HG03439 (cell line): ENCODE measurements at regions not wholly inside any gene's neighbourhood (a gene's known extent, or its start where the extent isn't known, plus 50 kb on each side); places are given as distances from the start of the nearest gene placed in this dataset.

ENCODE experiments used
- ATAC-seq: cut with Tn5 transposase; IDR thresholded peaks from one replicate; pipeline ENCODE4 v1.9.1; 2021; ENCODE audit warnings: mild to moderate bottlenecking, moderate library complexity; ENCODE audit not compliant: unreplicated experiment

GRCh38 chr6:81694855-81695254 lies 57.6 kb downstream of the TENT5A start:
- no peak for ATAC-seq

GRCh38 chr6:81694207-81694606 lies 58.3 kb downstream of the TENT5A start:
- no peak for ATAC-seq

GRCh38 chr6:81693266-81693665 lies 59.2 kb downstream of the TENT5A start:
- ATAC-seq, result no peak

GRCh38 chr6:81690073-81690472 lies 62.4 kb downstream of the TENT5A start:
- ATAC-seq, result no peak

GRCh38 chr6:81689580-81689979 lies 62.9 kb downstream of the TENT5A start:
- ATAC-seq, result no peak

GRCh38 chr6:81683912-81684311 lies 68.6 kb downstream of the TENT5A start:
- ATAC-seq, result no peak

- ATAC-seq, result no peak
These were observed 69.4 kb downstream of the TENT5A start for GRCh38 chr6:81682858-81683620.

- ATAC-seq, result no peak
These were observed 70.2 kb downstream of the TENT5A start for GRCh38 chr6:81682235-81682795.

GRCh38 chr6:81669445-81669844 lies 83.0 kb downstream of the TENT5A start:
- no peak for ATAC-seq

- ATAC-seq, result no peak
These were observed 83.8 kb downstream of the TENT5A start for GRCh38 chr6:81668615-81669047.

- no peak for ATAC-seq
These were observed 86.0 kb downstream of the TENT5A start for GRCh38 chr6:81666481-81666880.

- no peak for ATAC-seq
These were observed 96.2 kb downstream of the TENT5A start for GRCh38 chr6:81656231-81656630.

- no peak for ATAC-seq
These were observed 96.8 kb downstream of the TENT5A start for GRCh38 chr6:81655696-81656095.

GRCh38 chr6:81648502-81648901 lies 104.0 kb downstream of the TENT5A start:
- ATAC-seq, result no peak

GRCh38 chr6:81643156-81643555 lies 109.3 kb downstream of the TENT5A start:
- no peak for ATAC-seq

GRCh38 chr6:81640891-81641290 lies 111.6 kb downstream of the TENT5A start:
- no peak for ATAC-seq

GRCh38 chr6:81640126-81640525 lies 112.4 kb downstream of the TENT5A start:
- no peak for ATAC-seq

- no peak for ATAC-seq
These were observed 114.1 kb downstream of the TENT5A start for GRCh38 chr6:81638366-81638765.

- no peak for ATAC-seq
These were observed 115.4 kb downstream of the TENT5A start for GRCh38 chr6:81636930-81637568.

GRCh38 chr6:81634155-81634880 lies 118.2 kb downstream of the TENT5A start:
- ATAC-seq, result no peak

- ATAC-seq, result no peak
These were observed 119.1 kb downstream of the TENT5A start for GRCh38 chr6:81633391-81633790.

GRCh38 chr6:81630719-81631118 lies 121.8 kb downstream of the TENT5A start:
- no peak for ATAC-seq
